Heart right ventricle (tissue), 16 donors: ENCODE measurements at regions not wholly inside any gene's neighbourhood (a gene's known extent, or its start where the extent isn't known, plus 50 kb on each side); places are given as distances from the start of the nearest gene placed in this dataset.
"Not testable (repeated sequence)": the region's sequence is repeated elsewhere in the genome, so short reads cannot be mapped to it uniquely, and the experiment has no call there.

Experiments
- ATAC-seq, 8 donors: fragments of 200-7000 bp; cut with Tn5 transposase; one replicate each; pipeline ENCODE4 v1.9.1; 2020; ENCODE audit warnings: mild to moderate bottlenecking in 8 of 8, moderate library complexity in 8 of 8, moderate number of reproducible peaks in 1 of 8
- DNase-seq, 2 donors: peaks; one replicate each; pipeline ENCODE4 v3.0.0-alpha.2; 2020
- H3K27ac ChIP-seq, 10 donors: fragments of 200-600 bp; sonication (generic) in 2 of 10; one replicate each; pipeline versions ENCODE4 v1.5.0 to v1.8.0; 2020 to 2022; ENCODE audit warnings: mild to moderate bottlenecking in 3 of 10
- H3K27me3 ChIP-seq, 7 donors: fragments of 200-600 bp; one replicate each; pipeline ENCODE4 v1.8.0; 2021 to 2022; ENCODE audit warnings: mild to moderate bottlenecking in 2 of 7
- H3K36me3 ChIP-seq, 9 donors: fragments of 200-600 bp; sonication (generic) in 1 of 9; one replicate each; pipeline versions ENCODE4 v1.5.0 to v1.8.0; 2020 to 2022; ENCODE audit warnings: mild to moderate bottlenecking in 2 of 9
- H3K4me1 ChIP-seq, 9 donors: fragments of 200-600 bp; sonication (generic) in 1 of 9; one replicate each; pipeline versions ENCODE4 v1.5.0 to v1.8.0; 2020 to 2022; ENCODE audit warnings: mild to moderate bottlenecking in 4 of 9
- H3K4me3 ChIP-seq, 10 donors: fragments of 200-600 bp; sonication (generic) in 2 of 10; one replicate each; pipeline versions ENCODE4 v1.5.0 to v1.8.0; 2020 to 2022; ENCODE audit warnings: mild to moderate bottlenecking in 7 of 10, moderate library complexity in 2 of 10
- H3K9me3 ChIP-seq, 11 donors: fragments of 200-600 bp in 10 of 11; sonication (generic) in 2 of 11; one replicate each; pipeline versions ENCODE4 v1.5.0 to v1.8.0; 2013 to 2022; ENCODE audit warnings: mild to moderate bottlenecking in 2 of 11, control low read depth in 1 of 11, moderate library complexity in 1 of 11
- CTCF ChIP-seq, 9 donors: fragments of 200-600 bp; sonication (generic) in 2 of 9; IDR thresholded peaks; one replicate each; pipeline versions ENCODE4 v1.5.0 to v1.8.0; 2021 to 2022; ENCODE audit warnings: antibody characterized with exemption in 9 of 9, mild to moderate bottlenecking in 5 of 9, moderate library complexity in 1 of 9
- WGBS, 2 donors: extraction: QIAGEN DNeasy Blood & Tissue Kit; methylation state at CpG; one replicate each; pipeline ENCODE4 v1.1.7; 2013; ENCODE audit warnings: inconsistent platforms in 1 of 2; 5-methylcytosine and 5-hydroxymethylcytosine counted together
- intact Hi-C, 10 donors: fragments of 100-400 bp; cut with DNase I; formaldehyde crosslinking; loops; one replicate each; pipeline versions ENCODE4 v1.11.1 to v1.14.2; 2022
- donor health status: Arrhythmogenic right ventricular cardiomyopathy.
- donor health status: ischemic (EF 13 %, LVEDD 7.1; RV severe dilation, severe dysfunction).
- donor health status: healthy with polysubstance abuse.
- donor health status: DM: no; HTN: yes; CAD: no.
- donor health status: DM: no; HTN: no; CAD: no.
- donor health status: ischemic (EF 25% LVEDD 6.9; RV normal size, moderate dysfunction).
- donor health status: ischemic (EF 25% LVEDD 5.7; RV mildly dilated, moderate dysfunction).
- donor health status: healthy.
- donor health status: DM: yes; HTN: yes; CAD: no.
- donor health status: Ischemic cardiomyopathy.
- donor health status: ischemic (EF 35%, LVEDD 5.7; RV mildly dilated, moderate dysfunction).
- donor health status: nonischemic (EF 11% LVEDD 7.7; RV severe dilation, severe dysfunction).
- donor health status: DM: yes; HTN: yes; CAD: no.
- donor health status: PGD.
- donor health status: ischemic (EF 29% LVEDD 5.4; RV normal size, mild dysfunction).
- donor health status: nonischemic (EF 23%, LVEDD 6.1; RV moderate dilation, normal function).

- H3K27me3 ChIP-seq = no peaks in the 10 kb centered on the region
- H3K4me1 ChIP-seq = peaks cover 0 to 6% (median 0%) of the 10 kb centered on the region in 9 donors
- ATAC-seq (peak in 2 of 8 donors; percentile 35 to 59), DNase-seq (no peak)
- no peak for TF ChIP-seq CTCF (IDR thresholded peaks at IDR 0.05)
- WGBS, 2 donors = 62 to 64% methylated on average over 4 of the region's 4 CpGs
- intact Hi-C loops = no loop called here
- H3K36me3 ChIP-seq = no peaks in the 10 kb centered on the region
- H3K27ac ChIP-seq = no peak overlapping the region
- no peak overlapping the region for H3K4me3 ChIP-seq
- no peaks in the 10 kb centered on the region for H3K9me3 ChIP-seq
Observed at GRCh38 chr5:126122942-126123341, 300.3 kb upstream of the GRAMD2B start.

- no peaks in the 10 kb centered on the region for H3K27me3 ChIP-seq
- intact Hi-C loops = no loop called here
- H3K4me1 ChIP-seq = peaks cover 0 to 6% (median 0%) of the 10 kb centered on the region in 9 donors
- DNase-seq (no peak), ATAC-seq (no peak)
- no peak for TF ChIP-seq CTCF (IDR thresholded peaks at IDR 0.05)
- H3K4me3 ChIP-seq = no peak overlapping the region
- H3K27ac ChIP-seq = no peak overlapping the region
- no peaks in the 10 kb centered on the region for H3K9me3 ChIP-seq
- no peaks in the 10 kb centered on the region for H3K36me3 ChIP-seq
- WGBS, 2 donors = 61 to 70% methylated on average over 4 of the region's 4 CpGs
Observed at GRCh38 chr5:126124706-126125345, 298.4 kb upstream of the GRAMD2B start.

- no peak for TF ChIP-seq CTCF (IDR thresholded peaks at IDR 0.05)
- ATAC-seq (no peak), DNase-seq (no peak)
- H3K9me3 ChIP-seq = peaks cover 0 to 3% (median 0%) of the 10 kb centered on the region in 11 donors
- H3K4me1 ChIP-seq = peaks cover 0 to 6% (median 0%) of the 10 kb centered on the region in 9 donors
- no peak overlapping the region for H3K27ac ChIP-seq
- no peaks in the 10 kb centered on the region for H3K27me3 ChIP-seq
- no peak overlapping the region for H3K4me3 ChIP-seq
- 93 to 95% methylated on average over 2 of the region's 2 CpGs for WGBS, 2 donors
- H3K36me3 ChIP-seq = no peaks in the 10 kb centered on the region
- intact Hi-C loops = no loop called here
Observed at GRCh38 chr5:126125407-126125806, 297.8 kb upstream of the GRAMD2B start.

GRCh38 chr5:126126574-126126973 lies 296.6 kb upstream of the GRAMD2B start:
- Histone ChIP-seq H3K4me1 (peaks cover 0 to 6% (median 0%) of the 10 kb centered on the region in 9 donors), H3K36me3 (no peaks in the 10 kb centered on the region), H3K9me3 (peaks cover 0 to 15% (median 8%) of the 10 kb centered on the region in 11 donors), H3K27ac (no peak overlapping the region), H3K4me3 (no peak overlapping the region), H3K27me3 (no peaks in the 10 kb centered on the region)
- 73% methylated on average over 4 of the region's 4 CpGs for WGBS, 2 donors
- ATAC-seq (no peak), DNase-seq (no peak)
- no peak for TF ChIP-seq CTCF (IDR thresholded peaks at IDR 0.05)
- intact Hi-C loops = no loop called here

GRCh38 chr5:126127371-126127770 lies 295.8 kb upstream of the GRAMD2B start:
- DNase-seq, H3K4me1 ChIP-seq, H3K27ac ChIP-seq, intact Hi-C loops, H3K4me3 ChIP-seq, ATAC-seq, H3K27me3 ChIP-seq, H3K36me3 ChIP-seq: not testable (repeated sequence)
- WGBS, 2 donors = 89 to 96% methylated on average over 2 of the region's 2 CpGs
- H3K9me3 ChIP-seq = peaks cover 0 to 18% (median 11%) of the 10 kb centered on the region in 11 donors
